ENCODE measurements at regions not wholly inside any gene's neighbourhood (a gene's known extent, or its start where the extent isn't known, plus 50 kb on each side); places are given as distances from the start of the nearest gene placed in this dataset.
"Not testable (repeated sequence)": the region's sequence is repeated elsewhere in the genome, so short reads cannot be mapped to it uniquely, and the experiment has no call there.

GRCh38 chr13:30520571-30520970, 54.8 kb upstream of the HMGB1 start:
- peak; percentile 63 for DNase-seq

DNA sequence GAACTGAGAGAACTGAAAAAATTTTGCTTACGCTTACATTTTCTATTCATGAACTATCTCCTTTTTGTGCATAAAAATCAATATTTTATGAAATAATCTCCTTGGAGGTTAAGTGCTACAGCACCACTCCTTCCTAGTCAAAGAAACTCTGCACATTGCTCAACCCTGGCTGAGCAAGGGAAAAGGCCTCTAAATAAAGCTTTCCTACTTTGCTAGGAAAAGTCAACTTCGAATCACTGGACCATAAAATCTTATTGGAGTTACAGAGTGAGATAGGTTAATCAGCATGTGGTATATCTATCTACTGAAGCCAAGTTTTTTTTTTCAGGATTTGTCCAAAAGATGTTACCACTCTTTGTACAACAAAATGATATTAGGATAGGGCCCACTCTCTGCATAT, 57.5 kb upstream of the HMGB1 start:
- DNase-seq: no peak

GRCh38 chr13:30523817-30524216, 58.1 kb upstream of the HMGB1 start:
- DNase-seq: not testable (repeated sequence)

GRCh38 chr13:30525212-30525611, 59.5 kb upstream of the HMGB1 start:
- not testable (repeated sequence) for DNase-seq

- DNase-seq: peak; percentile 5
Measured at GRCh38 chr13:30526612-30527495, 61.1 kb upstream of the HMGB1 start.

- DNase-seq: no peak
Measured at GRCh38 chr13:30529085-30529834, 63.5 kb upstream of the HMGB1 start.

DNA sequence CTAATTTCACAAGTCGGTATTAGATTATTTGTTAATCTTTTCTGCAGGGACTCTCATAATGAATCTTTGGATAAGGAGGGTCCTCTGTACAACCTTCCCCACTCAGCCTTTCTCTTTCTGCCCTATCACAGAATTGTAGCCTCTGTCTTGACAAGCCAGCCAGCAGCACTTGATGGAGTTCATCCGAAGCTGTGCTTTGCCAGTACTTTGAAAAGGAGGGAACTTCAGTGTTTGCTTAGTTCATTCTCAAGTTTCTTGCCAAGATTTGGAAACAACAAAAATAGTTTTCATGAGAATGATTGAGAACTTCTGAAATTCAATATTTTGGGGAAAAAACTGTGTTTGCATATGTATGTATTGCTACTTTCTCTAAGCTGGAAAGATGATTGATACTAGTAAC, 69.3 kb upstream of the HMGB1 start:
- no peak for DNase-seq

DNA sequence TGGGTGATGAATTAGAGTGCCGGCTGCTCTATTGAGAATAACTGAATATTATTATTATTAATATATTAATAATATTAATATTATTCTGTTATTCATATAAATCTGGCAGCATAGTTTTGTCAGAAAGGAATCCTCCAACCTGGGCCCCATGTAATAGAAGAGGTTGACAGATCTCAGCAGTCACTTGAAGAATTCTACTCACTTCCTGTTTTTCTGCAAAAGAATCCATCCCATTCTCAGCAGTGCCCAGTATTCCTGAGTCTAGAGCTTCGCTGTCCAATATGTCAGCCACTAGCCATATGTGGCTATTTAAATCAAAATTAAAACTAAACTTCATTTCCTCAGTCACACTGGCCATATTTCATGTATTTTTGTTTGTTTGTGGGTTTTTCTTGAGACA, 72.4 kb upstream of the USPL1 start:
- DNase-seq: no peak

- DNase-seq: not testable (repeated sequence)
Measured at GRCh38 chr13:30548046-30548445, 69.7 kb upstream of the USPL1 start.

DNA sequence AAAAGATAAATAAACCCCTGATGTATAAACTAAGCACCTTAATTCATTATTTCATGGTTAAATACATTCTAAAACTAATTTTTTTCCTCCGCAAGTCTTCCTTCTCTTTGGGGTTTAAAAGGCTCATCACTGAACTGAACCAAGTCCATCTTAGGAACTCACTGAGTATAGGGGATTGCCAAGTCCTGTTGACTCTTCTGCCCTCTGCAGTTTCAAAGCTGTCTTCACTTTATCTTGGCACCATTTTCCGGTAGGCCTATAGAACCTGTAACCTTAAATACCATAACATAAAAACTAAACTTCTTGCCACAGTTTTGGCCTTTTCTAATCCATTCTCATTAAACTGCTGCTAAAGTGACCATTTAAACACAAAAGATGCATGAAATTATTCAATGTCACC, 66.5 kb upstream of the USPL1 start:
- DNase-seq: peak; percentile 37

DNA sequence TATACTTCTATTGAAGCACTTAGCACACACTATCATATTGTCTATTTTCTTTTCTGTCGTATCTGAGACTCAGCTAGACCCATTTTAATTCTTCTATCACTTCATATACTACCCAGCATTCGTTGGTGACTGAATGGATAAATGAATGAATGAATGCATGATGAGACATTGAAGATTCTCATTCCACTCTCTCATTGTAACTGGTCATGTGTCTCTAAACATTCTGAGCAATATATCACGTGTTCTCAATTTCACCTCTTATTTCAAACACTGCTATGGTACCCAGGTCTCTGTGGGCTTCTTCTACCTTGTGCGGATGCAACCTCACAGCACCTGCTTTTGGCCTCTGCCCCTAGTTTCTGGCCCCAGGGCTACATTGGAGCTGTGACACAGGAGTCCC, 65.2 kb upstream of the USPL1 start:
- no peak for DNase-seq

DNA sequence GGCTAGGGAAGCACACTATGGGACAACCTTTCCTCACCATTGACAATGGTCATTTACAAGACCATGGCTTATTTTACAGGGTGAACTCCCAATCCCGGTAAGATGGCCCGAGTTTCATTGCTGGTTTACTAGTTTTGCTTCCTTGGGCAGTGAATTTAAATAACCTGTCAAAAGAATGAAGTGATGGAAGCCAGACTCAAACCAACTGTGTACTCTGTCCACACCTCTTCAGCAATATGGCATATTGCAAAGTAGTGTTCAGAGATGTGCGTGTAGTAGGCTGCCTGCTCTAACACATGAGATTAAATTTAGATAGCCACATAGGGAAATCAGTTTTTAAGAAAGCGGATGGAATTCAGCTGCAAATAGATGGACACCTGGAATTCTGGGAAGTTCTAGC, 58.4 kb upstream of the USPL1 start:
- DNase-seq: no peak

- no peak for DNase-seq
Measured at GRCh38 chr13:30560212-30560611, 57.5 kb upstream of the USPL1 start.

DNA sequence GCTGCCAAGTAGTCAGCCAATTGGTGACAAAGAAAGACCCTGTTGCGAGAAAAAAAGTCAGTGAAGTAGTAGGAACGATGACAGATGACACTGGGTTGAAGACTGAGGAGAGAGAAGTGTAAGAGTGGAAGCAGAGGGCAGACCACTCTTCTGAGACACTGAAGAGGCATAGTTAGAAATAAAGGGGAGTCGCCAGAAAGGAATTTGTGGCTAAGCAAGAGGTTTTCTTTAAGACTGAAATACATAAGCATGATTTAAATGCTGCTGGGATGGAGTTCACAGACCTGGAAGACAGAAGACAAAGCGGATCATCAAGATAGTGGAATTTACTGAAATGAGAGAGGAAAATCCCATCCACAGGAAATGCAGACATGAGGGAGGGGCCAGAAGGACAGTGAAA, 56.2 kb upstream of the USPL1 start:
- DNase-seq: peak; percentile 62

DNA sequence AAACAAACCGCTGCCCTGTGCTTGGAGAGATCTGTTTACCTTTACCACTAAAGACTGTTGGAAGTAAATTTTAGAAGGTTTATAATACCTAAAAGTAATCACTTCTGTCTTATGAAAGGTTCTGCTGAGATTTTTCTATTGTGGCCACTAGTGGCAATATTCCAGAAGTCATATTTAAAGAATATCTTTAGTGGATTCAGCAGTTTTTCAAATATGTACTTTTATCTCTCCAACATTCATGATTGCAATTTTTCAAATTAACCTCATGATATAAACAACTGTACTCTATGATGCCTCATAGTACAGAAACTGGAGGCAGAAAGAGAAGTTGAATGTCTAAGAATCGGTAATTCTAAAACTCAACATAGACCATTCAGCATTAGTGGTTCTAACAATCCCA, 53.2 kb upstream of the USPL1 start:
- no peak for DNase-seq

GRCh38 chr13:30565658-30566057, 52.1 kb upstream of the USPL1 start:
- no peak for DNase-seq

GRCh38 chr13:30567072-30567471, 50.6 kb upstream of the USPL1 start:
- no peak for DNase-seq

All from fibroblast of skin of back (primary cell).